ENCODE measurements at regions not wholly inside any gene's neighbourhood (a gene's known extent, or its start where the extent isn't known, plus 50 kb on each side); places are given as distances from the start of the nearest gene placed in this dataset.

DNA sequence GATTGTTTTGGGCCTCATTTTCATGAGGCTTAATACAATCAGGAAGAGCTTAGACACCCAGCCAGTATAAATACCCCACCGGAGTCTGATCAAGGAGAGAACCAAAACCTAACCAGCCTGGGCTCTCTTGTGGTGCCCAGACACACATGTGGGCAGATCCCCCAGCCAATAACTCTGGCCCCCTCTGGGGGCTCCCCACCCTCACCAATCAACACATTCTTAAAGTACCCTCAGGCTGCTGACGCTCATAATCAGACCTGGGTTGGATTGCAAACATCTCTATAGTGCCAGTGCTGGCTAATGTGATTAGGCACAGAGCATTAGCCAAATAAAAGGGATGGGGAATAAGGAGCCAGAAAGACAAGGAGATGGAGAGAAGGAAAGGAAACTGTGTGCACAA lies 329.6 kb downstream of the BCL11A start:
- intact Hi-C loops (cut with DNase I; ENCODE audit: low total_unique reads) = no loop called here
- no peak for TF ChIP-seq POLR2A (IDR thresholded peaks at IDR 0.05)
- TF ChIP-seq, protein P1, sequence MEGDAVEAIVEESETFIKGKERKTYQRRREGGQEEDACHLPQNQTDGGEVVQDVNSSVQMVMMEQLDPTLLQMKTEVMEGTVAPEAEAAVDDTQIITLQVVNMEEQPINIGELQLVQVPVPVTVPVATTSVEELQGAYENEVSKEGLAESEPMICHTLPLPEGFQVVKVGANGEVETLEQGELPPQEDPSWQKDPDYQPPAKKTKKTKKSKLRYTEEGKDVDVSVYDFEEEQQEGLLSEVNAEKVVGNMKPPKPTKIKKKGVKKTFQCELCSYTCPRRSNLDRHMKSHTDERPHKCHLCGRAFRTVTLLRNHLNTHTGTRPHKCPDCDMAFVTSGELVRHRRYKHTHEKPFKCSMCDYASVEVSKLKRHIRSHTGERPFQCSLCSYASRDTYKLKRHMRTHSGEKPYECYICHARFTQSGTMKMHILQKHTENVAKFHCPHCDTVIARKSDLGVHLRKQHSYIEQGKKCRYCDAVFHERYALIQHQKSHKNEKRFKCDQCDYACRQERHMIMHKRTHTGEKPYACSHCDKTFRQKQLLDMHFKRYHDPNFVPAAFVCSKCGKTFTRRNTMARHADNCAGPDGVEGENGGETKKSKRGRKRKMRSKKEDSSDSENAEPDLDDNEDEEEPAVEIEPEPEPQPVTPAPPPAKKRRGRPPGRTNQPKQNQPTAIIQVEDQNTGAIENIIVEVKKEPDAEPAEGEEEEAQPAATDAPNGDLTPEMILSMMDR (IDR thresholded peaks at IDR 0.05) = no peak

DNA sequence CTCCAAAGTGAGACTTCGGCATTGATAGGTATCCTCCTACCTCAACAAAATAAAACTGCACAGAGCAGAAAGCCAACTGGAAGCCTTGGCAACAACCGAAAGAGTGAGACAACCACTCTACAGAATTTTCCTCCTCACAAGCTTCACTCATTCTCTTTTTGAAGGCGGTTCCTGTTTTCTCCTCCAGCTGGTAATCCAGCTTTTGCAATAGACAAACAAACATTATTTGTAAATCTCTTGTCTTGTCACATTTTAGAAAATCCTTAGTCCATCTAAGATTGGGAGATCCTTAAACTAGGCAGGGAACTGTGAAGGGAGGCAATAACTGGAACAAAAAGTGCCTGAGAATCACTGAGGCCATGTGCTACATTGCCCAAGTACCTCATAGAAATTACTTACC lies 332.4 kb downstream of the BCL11A start:
- DNase-seq = no peak
- no peak overlapping the region for H3K27ac ChIP-seq
- no peaks in the 10 kb centered on the region for H3K36me3 ChIP-seq
- H3K9me3 ChIP-seq = no peaks in the 10 kb centered on the region
- TF ChIP-seq, protein P1 (IDR thresholded peaks at IDR 0.05) = no peak
- no peak for TF ChIP-seq POLR2A (IDR thresholded peaks at IDR 0.05)
- no peaks in the 10 kb centered on the region for H3K27me3 ChIP-seq
- intact Hi-C loops (cut with DNase I; ENCODE audit: low total_unique reads) = no loop called here
- H3K4me3 ChIP-seq = no peak overlapping the region
- H3K4me1 ChIP-seq = no peaks in the 10 kb centered on the region

More for the DNA sequence above, 329.6 kb downstream of the BCL11A start:
- Histone ChIP-seq H3K27ac (no peak overlapping the region), H3K27me3 (no peaks in the 10 kb centered on the region), H3K36me3 (no peaks in the 10 kb centered on the region), H3K9me3 (no peaks in the 10 kb centered on the region), H3K4me3 (no peak overlapping the region), H3K4me1 (no peaks in the 10 kb centered on the region)
- no peak for DNase-seq

DNA sequence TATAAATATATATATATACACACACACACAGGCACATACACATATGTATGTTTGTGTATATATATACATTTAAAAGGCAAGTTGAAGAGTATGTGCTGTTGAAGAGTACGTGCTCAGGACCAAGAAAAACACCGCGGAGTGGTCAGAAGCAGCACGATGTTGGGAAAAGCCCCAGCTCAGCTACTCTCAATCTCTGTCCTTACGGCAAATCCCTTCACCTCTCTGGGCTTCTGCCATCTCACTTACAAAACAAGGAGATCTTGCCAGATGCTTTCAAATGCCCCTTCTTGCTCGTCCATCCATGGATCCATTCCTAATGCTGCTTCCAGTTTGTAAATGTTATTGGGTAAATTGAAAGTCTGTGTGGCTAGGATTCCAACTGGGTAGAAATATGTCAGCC lies 333.9 kb downstream of the BCL11A start:
- Histone ChIP-seq H3K27ac (no peak overlapping the region), H3K4me3 (no peak overlapping the region), H3K27me3 (no peaks in the 10 kb centered on the region), H3K36me3 (no peaks in the 10 kb centered on the region), H3K9me3 (no peaks in the 10 kb centered on the region), H3K4me1 (no peaks in the 10 kb centered on the region)
- no peak for DNase-seq
- no peak for TF ChIP-seq POLR2A (IDR thresholded peaks at IDR 0.05)
- TF ChIP-seq, protein P1 (IDR thresholded peaks at IDR 0.05) = no peak
- intact Hi-C loops (cut with DNase I; ENCODE audit: low total_unique reads) = no loop called here

DNA sequence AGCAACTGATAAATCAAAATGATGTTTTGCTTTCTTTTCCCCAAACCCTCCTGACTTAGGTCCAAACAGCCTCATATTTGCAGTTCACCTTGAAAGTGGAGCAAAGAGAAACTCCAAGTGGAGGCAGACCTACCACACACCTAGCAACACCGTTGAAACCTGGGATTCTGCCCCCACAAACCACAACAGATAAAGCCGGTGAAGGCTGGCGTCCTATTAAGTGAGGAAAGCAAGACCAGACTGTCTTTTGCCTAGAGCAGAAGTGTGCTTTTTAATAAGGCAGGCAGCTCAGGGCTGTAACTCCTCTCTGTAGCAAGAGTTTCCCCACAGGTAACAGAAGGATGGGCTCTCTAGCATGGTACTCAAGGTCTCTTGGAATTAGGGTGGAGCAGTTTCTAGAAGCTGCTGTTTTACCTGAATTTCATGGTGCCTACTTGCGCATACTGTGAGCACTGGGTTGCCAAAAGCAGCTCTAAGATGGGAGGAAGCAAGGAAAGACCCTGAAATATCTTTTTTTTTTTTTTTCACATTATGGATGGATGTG lies 336.9 kb downstream of the BCL11A start:
- TF ChIP-seq POLR2A (IDR thresholded peaks at IDR 0.05) = no peak
- TF ChIP-seq, protein P1 (IDR thresholded peaks at IDR 0.05) = no peak
- no peaks in the 10 kb centered on the region for H3K27me3 ChIP-seq
- no peaks in the 10 kb centered on the region for H3K4me1 ChIP-seq
- H3K4me3 ChIP-seq = no peak overlapping the region
- intact Hi-C loops (cut with DNase I; ENCODE audit: low total_unique reads) = no loop called here
- no peaks in the 10 kb centered on the region for H3K9me3 ChIP-seq
- H3K27ac ChIP-seq = no peak overlapping the region
- H3K36me3 ChIP-seq = no peaks in the 10 kb centered on the region
- DNase-seq = no peak

DNA sequence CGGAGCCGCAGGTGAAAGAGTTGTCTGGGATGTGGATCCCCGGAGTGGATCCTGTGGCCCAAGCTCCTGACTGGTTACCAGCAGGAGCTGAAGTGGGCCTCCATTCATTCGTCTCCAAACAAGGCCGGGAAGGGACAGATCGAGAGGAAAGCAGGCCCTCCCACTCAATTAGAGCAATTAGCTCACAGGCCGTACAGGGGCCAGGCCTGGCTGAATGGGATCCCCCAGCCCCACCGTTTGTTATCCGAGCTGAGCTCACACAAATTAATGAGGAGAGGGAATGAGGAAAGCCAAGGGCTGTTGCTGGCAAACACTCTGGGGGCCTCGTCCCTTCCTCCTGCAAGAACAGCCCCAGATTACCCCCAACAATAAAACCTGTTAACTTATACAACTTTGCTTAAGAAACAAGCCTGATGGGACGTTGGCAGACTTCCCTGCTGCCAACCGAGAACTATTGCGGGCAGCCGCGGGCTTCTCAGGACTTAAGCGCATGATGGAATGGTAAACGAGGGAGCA lies 338.0 kb downstream of the BCL11A start:
- intact Hi-C loops (cut with DNase I; ENCODE audit: low total_unique reads) = no loop called here
- no peak for TF ChIP-seq POLR2A (IDR thresholded peaks at IDR 0.05)
- TF ChIP-seq, protein P1 (IDR thresholded peaks at IDR 0.05) = no peak

More for the DNA sequence above, 338.0 kb downstream of the BCL11A start:
- H3K27me3 ChIP-seq = no peaks in the 10 kb centered on the region
- H3K27ac ChIP-seq = no peak overlapping the region
- no peaks in the 10 kb centered on the region for H3K9me3 ChIP-seq
- H3K36me3 ChIP-seq = no peaks in the 10 kb centered on the region
- DNase-seq = no peak
- H3K4me3 ChIP-seq = no peak overlapping the region
- no peaks in the 10 kb centered on the region for H3K4me1 ChIP-seq
